Iris pigment epithelial cell (primary cell): ENCODE measurements at regions not wholly inside any gene's neighbourhood (a gene's known extent, or its start where the extent isn't known, plus 50 kb on each side); places are given as distances from the start of the nearest gene placed in this dataset.
A peak's percentile ranks its signal among the peaks of the same experiment; 100 is the strongest.
"Not testable (repeated sequence)": the region's sequence is repeated elsewhere in the genome, so short reads cannot be mapped to it uniquely, and the experiment has no call there.

Source experiments
- DNase-seq: peaks from one replicate; pipeline ENCODE4 v3.0.0-alpha.2; 2011; ENCODE audit warnings: low read depth

GRCh38 chrX:94341730-94342129, 667.7 kb downstream of the FAM133A start:
- DNase-seq: not testable (repeated sequence)

GRCh38 chrX:94361241-94361640, 687.2 kb downstream of the FAM133A start:
- DNase-seq: no peak

GRCh38 chrX:94365736-94366135, 691.7 kb downstream of the FAM133A start:
- DNase-seq: no peak

GRCh38 chrX:94366616-94367015, 692.6 kb downstream of the FAM133A start:
- DNase-seq: no peak

GRCh38 chrX:94389044-94389443, 715.0 kb downstream of the FAM133A start:
- DNase-seq: no peak

- DNase-seq: no peak
Observed at GRCh38 chrX:94400488-94400887, 726.5 kb downstream of the FAM133A start.

- DNase-seq: no peak
Observed at GRCh38 chrX:94401426-94401825, 727.4 kb downstream of the FAM133A start.

- DNase-seq: no peak
Observed at GRCh38 chrX:94414746-94415145, 740.7 kb downstream of the FAM133A start.

- DNase-seq: no peak
Observed at GRCh38 chrX:94418065-94418464, 744.1 kb downstream of the FAM133A start.

- DNase-seq: no peak
Observed at GRCh38 chrX:94424456-94424855, 750.5 kb downstream of the FAM133A start.

- no peak for DNase-seq
Observed at GRCh38 chrX:94430091-94430490, 756.1 kb downstream of the FAM133A start.

GRCh38 chrX:94435799-94436198, 761.8 kb downstream of the FAM133A start:
- DNase-seq: no peak

GRCh38 chrX:94454159-94454558, 780.2 kb downstream of the FAM133A start:
- no peak for DNase-seq

- DNase-seq: no peak
Observed at GRCh38 chrX:94454606-94455005, 780.6 kb downstream of the FAM133A start.

- DNase-seq: no peak
Observed at GRCh38 chrX:94455782-94456181, 781.8 kb downstream of the FAM133A start.

GRCh38 chrX:94492541-94492940, 818.5 kb downstream of the FAM133A start:
- no peak for DNase-seq

- no peak for DNase-seq
Observed at GRCh38 chrX:94493405-94493804, 819.4 kb downstream of the FAM133A start.

GRCh38 chrX:94511564-94511963, 837.6 kb downstream of the FAM133A start:
- DNase-seq: no peak

- no peak for DNase-seq
Observed at GRCh38 chrX:94515009-94515408, 841.0 kb downstream of the FAM133A start.

GRCh38 chrX:94524867-94525266, 850.9 kb downstream of the FAM133A start:
- no peak for DNase-seq

- no peak for DNase-seq
Observed at GRCh38 chrX:94545722-94546121, 871.7 kb downstream of the FAM133A start.

- DNase-seq: no peak
Observed at GRCh38 chrX:94551831-94552230, 877.8 kb downstream of the FAM133A start.

- no peak for DNase-seq
Observed at GRCh38 chrX:94560930-94561329, 886.9 kb downstream of the FAM133A start.

- peak; percentile 0 for DNase-seq
Observed at GRCh38 chrX:94576367-94577004, 902.5 kb downstream of the FAM133A start.

GRCh38 chrX:94600077-94600476, 926.1 kb downstream of the FAM133A start:
- DNase-seq: no peak
